ENCODE measurements at regions not wholly inside any gene's neighbourhood (a gene's known extent, or its start where the extent isn't known, plus 50 kb on each side); places are given as distances from the start of the nearest gene placed in this dataset.

DNA sequence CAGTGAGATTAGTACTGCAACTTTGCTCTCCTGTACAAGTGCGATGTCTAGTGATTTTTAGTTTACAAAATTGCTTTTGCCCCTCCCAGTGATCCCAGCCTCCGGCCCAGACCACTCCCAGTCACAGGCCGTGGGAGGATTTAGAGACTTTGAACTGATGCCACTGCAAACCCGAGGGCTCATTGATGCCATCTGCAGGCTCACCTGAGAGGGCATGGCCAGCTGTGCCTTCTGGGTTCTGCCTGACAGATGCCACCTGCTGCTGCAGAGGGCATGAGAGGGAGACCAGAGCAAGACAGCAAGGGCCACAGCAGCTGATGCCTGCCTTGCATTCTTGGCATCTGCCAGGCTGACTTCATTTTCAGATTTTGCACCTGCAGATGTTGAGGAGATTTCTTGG lies 593.8 kb downstream of the CDK5RAP2 start:
- Histone ChIP-seq H3K27me3 (ENCODE audit: control insufficient read depth, insufficient read depth, low read length) (no peaks in the 10 kb centered on the region), H3K36me3 (ENCODE audit: control insufficient read depth, insufficient read depth, low read length) (no peaks in the 10 kb centered on the region), H3K9ac (ENCODE audit: low read depth, low read length) (no peak overlapping the region), H3K4me3 (ENCODE audit: low read depth, low read length) (no peak overlapping the region), H3K9me3 (ENCODE audit: control insufficient read depth, insufficient read depth, low read length) (no peaks in the 10 kb centered on the region), H3K4me1 (ENCODE audit: control insufficient read depth, insufficient read depth, low read length) (no peaks in the 10 kb centered on the region)

DNA sequence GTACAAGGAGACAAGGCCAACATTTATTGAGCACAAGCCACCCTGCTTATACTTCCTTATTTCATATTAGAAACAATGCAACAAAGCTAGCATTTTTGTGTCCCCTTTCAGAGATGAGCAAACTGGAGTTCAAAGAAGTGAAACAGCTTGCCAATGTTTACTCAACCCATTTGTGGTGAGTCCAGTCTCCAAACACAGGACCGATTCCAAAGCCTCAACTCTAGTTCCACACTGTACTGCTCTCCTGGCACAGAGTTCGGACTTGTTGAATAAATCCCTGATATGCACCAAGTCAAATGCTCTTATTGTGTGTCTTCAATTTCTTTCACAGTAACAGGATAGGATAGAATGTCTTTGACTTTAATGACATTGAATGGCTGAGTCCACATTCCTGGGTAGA lies 604.8 kb upstream of the BRINP1 start:
- Histone ChIP-seq H3K4me3 (ENCODE audit: low read depth, low read length) (no peak overlapping the region), H3K9me3 (ENCODE audit: control insufficient read depth, insufficient read depth, low read length) (no peaks in the 10 kb centered on the region), H3K4me1 (ENCODE audit: control insufficient read depth, insufficient read depth, low read length) (no peaks in the 10 kb centered on the region), H3K36me3 (ENCODE audit: control insufficient read depth, insufficient read depth, low read length) (no peaks in the 10 kb centered on the region), H3K9ac (ENCODE audit: low read depth, low read length) (no peak overlapping the region), H3K27me3 (ENCODE audit: control insufficient read depth, insufficient read depth, low read length) (no peaks in the 10 kb centered on the region)

DNA sequence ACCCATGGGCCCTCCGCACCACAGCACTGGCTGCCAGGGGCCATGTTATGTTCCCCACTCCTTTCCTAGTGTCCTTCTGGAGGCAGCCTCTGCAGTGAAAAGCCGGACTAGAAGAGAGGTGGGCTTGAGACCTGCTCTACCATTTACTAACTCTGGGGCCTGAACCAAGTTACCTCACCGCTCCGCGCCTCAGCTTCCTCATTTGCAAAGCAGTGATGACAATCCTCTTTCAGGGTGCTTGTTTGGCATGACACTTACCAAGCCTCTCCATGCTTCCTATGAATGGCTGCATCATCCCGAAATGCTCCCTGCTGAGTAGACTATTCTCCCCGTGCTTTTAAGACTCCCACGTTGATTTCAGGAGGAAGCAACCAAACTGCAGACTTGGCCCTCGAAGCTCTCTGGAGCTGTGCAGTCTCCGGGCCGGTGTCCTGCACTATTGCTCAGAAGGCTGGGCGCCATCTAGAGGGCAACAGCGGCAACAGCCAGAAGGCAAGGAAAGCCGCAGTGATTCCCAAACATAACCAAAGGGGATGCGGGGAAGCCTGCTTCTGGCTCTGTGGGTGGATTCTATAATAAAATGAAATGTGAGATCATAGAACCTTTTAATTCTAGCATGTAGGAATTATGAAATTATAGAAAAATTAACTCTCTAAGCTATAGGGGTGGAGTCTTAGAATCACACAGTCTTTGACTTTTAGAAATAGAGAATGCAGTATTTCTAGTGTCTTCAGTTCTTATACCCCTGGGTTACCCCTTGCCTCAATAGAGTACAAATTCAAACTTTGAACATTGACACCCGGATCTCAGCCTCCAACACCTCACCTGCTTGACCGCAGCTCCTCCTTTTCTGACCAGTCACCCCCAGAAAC lies 599.8 kb upstream of the BRINP1 start:
- H3K4me1 ChIP-seq (ENCODE audit: control insufficient read depth, insufficient read depth, low read length), result peaks cover 4% of the 10 kb centered on the region
- no peak overlapping the region for H3K9ac ChIP-seq (ENCODE audit: low read depth, low read length)
- no peaks in the 10 kb centered on the region for H3K9me3 ChIP-seq (ENCODE audit: control insufficient read depth, insufficient read depth, low read length)
- no peak overlapping the region for H3K4me3 ChIP-seq (ENCODE audit: low read depth, low read length)
- H3K27me3 ChIP-seq (ENCODE audit: control insufficient read depth, insufficient read depth, low read length), result no peaks in the 10 kb centered on the region
- H3K36me3 ChIP-seq (ENCODE audit: control insufficient read depth, insufficient read depth, low read length), result no peaks in the 10 kb centered on the region

DNA sequence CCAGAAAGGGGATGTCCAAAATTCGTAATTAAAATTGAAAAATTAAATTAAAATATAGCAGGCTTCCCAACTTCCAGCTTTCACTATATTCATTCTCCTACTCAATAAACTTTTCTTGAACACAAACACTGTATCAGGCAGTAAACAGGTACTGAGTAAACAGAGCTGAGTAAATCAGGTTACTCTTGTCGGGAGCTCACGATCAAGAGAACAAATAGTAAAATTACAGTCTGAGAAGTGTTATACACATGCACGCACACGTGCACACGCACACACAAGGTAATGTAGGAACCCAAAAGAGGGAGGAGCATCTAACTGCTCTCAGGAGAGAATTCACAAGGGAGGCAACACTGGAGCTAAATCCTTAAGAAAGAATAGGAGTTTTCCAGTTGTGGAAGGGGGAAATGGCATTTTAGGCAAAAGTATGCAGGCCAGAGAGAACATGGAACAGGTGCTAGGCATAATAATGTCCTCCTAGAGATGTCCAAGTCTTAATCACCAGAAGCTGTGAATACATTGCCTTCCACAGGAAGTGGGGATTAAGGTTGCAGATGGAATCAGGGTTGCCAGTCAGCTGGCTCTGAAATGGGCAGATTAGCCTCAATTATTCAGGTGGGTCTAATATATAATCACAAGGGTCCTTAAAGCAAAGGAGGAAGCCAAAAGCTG lies 598.8 kb upstream of the BRINP1 start:
- Histone ChIP-seq H3K9ac (ENCODE audit: low read depth, low read length) (no peak overlapping the region), H3K4me3 (ENCODE audit: low read depth, low read length) (no peak overlapping the region), H3K36me3 (ENCODE audit: control insufficient read depth, insufficient read depth, low read length) (no peaks in the 10 kb centered on the region), H3K27me3 (ENCODE audit: control insufficient read depth, insufficient read depth, low read length) (no peaks in the 10 kb centered on the region), H3K4me1 (ENCODE audit: control insufficient read depth, insufficient read depth, low read length) (peaks cover 8% of the 10 kb centered on the region), H3K9me3 (ENCODE audit: control insufficient read depth, insufficient read depth, low read length) (no peaks in the 10 kb centered on the region)

DNA sequence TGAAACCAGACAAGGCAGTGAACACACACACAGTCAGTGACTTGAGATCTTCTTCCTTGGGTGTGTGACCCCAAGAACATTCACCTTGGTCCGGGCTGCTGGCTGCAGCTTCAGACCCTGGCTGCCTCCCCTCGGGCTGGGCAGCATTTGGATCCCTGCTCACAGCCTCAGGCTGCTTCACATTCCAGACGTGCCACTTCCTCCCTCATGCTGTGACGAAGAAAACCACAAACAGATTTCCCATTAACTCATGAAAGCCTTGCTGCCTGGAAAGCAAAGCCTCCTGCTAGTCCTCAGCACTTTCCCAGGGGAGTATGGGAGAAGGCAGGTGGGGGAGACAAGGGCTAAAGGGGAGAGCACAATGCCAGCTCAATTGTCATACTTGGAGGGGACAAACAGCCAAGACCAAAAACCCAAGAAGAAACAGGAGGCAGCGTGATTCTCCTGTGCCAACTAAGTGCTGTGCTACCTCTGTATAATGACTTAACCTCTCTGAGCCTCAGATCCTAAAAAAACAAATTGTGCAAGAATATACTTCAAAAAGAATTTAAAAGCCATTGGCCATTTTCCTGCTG lies 594.6 kb upstream of the BRINP1 start:
- no peak overlapping the region for H3K4me3 ChIP-seq (ENCODE audit: low read depth, low read length)
- H3K27me3 ChIP-seq (ENCODE audit: control insufficient read depth, insufficient read depth, low read length), result no peaks in the 10 kb centered on the region
- no peaks in the 10 kb centered on the region for H3K36me3 ChIP-seq (ENCODE audit: control insufficient read depth, insufficient read depth, low read length)
- no peak overlapping the region for H3K9ac ChIP-seq (ENCODE audit: low read depth, low read length)
- H3K9me3 ChIP-seq (ENCODE audit: control insufficient read depth, insufficient read depth, low read length), result no peaks in the 10 kb centered on the region
- H3K4me1 ChIP-seq (ENCODE audit: control insufficient read depth, insufficient read depth, low read length), result peaks cover 11% of the 10 kb centered on the region

DNA sequence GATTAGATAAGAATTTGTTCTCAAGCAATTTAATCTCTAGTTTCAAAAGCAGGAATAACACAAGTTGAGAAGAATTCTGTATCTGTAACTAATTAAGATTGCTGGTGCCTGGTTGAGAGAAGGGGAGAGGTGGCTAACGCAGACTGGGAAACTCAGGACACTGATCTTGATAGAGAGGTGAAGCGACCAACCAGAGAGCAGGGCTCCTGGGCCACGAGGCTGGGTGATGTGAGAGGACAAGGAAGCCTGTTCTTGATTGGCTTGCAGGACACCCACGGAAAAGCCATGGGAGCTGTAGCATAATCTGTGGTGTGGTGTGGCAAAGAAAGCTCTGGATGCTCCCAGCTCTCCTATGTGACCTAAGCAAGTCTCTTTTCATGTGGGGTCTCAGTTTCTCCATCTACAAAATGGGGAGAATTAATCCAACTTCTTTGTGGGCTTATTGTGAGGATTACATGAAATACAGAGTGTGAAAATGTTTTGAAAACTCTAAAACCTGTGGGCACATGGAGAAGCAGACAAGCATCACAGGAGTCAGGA lies 594.1 kb upstream of the BRINP1 start:
- Histone ChIP-seq H3K4me3 (ENCODE audit: low read depth, low read length) (no peak overlapping the region), H3K9ac (ENCODE audit: low read depth, low read length) (no peak overlapping the region), H3K9me3 (ENCODE audit: control insufficient read depth, insufficient read depth, low read length) (no peaks in the 10 kb centered on the region), H3K4me1 (ENCODE audit: control insufficient read depth, insufficient read depth, low read length) (peaks cover 10% of the 10 kb centered on the region), H3K27me3 (ENCODE audit: control insufficient read depth, insufficient read depth, low read length) (no peaks in the 10 kb centered on the region), H3K36me3 (ENCODE audit: control insufficient read depth, insufficient read depth, low read length) (no peaks in the 10 kb centered on the region)

DNA sequence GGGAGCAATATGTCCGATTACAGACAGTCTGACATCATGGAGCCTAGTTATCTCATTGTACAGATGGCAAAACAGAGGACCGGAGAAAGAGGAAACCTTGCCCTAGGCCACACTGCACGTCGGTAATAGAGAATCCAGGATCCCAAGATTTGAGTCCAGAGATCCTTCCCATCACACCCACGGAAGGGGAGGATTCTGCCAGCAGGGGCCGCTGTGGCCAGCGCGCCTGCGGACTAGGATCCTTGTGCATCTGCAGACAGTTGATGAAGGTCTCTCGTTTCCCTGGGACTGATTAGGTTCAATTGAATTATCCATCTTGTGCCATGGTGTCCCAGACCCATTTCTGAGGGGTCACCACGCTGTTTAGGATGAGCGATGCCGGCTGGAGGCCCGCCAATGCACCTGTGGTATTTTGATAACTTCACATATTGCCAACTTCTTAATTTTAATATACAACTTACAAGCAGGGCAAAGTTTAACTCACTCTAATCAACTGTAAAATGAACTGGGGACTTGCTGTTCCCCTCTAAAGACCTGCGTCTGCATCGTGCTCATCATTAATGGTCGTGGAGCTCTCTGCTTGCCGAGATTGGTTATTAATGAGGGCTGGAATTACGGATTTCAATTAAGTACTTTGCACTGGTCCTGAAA lies 592.7 kb upstream of the BRINP1 start:
- Histone ChIP-seq H3K9me3 (ENCODE audit: control insufficient read depth, insufficient read depth, low read length) (no peaks in the 10 kb centered on the region), H3K9ac (ENCODE audit: low read depth, low read length) (no peak overlapping the region), H3K36me3 (ENCODE audit: control insufficient read depth, insufficient read depth, low read length) (no peaks in the 10 kb centered on the region), H3K4me1 (ENCODE audit: control insufficient read depth, insufficient read depth, low read length) (peaks cover 7% of the 10 kb centered on the region), H3K4me3 (ENCODE audit: low read depth, low read length) (no peak overlapping the region), H3K27me3 (ENCODE audit: control insufficient read depth, insufficient read depth, low read length) (no peaks in the 10 kb centered on the region)

DNA sequence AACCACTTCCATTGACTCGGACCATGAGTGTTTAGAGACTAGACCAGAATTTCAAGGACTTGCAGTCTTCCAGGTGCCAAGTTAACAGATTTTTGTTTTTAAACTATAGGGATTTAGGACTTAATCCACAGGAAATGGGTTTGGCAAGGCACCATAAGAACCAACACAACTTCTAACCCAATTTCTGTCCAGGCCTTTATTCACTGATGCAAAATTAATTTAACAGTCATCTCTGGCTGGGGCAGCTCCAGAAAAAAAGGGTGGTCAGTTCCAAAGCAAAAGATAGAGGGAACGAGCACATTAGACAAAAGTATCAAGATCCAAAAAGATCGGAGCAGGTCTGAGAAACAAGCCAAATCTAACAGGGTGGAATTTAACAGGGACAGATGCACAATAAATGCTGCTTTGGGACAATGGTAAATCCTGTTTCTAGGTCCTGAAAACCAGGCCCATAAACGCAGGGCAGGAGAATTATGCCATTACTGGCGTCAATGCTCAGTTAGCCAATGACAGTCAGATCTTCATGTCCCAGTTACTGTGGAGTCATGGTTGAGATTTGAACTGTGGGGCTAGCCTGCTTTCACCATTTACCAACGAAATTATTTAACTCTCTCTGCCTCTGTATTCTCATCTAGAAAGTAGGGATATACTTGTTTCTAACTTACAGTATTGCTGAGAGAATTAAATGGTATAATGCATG lies 590.8 kb upstream of the BRINP1 start:
- Histone ChIP-seq H3K36me3 (ENCODE audit: control insufficient read depth, insufficient read depth, low read length) (no peaks in the 10 kb centered on the region), H3K9me3 (ENCODE audit: control insufficient read depth, insufficient read depth, low read length) (no peaks in the 10 kb centered on the region), H3K4me3 (ENCODE audit: low read depth, low read length) (no peak overlapping the region), H3K4me1 (ENCODE audit: control insufficient read depth, insufficient read depth, low read length) (peaks cover 7% of the 10 kb centered on the region), H3K9ac (ENCODE audit: low read depth, low read length) (no peak overlapping the region), H3K27me3 (ENCODE audit: control insufficient read depth, insufficient read depth, low read length) (no peaks in the 10 kb centered on the region)

DNA sequence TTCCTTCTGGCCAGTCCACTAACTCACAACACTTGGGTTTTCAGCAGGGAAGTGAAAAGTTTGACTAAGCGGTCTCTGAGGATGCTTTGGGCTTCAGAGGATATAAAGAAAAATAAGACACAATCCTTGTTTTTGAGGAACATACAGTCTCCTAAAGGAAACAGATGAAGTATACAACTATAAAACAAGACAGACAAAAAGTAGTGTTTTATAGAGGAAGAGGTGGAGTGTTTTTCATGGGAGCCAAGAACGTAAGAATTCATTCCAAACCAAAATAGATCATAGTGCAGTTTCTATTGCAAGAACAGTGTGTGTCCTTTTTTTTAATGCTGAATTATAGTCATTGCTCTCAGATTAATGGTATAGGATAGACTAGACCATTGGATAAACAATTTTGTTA lies 586.9 kb upstream of the BRINP1 start:
- Histone ChIP-seq H3K4me3 (ENCODE audit: low read depth, low read length) (no peak overlapping the region), H3K36me3 (ENCODE audit: control insufficient read depth, insufficient read depth, low read length) (no peaks in the 10 kb centered on the region), H3K9me3 (ENCODE audit: control insufficient read depth, insufficient read depth, low read length) (no peaks in the 10 kb centered on the region), H3K9ac (ENCODE audit: low read depth, low read length) (no peak overlapping the region), H3K4me1 (ENCODE audit: control insufficient read depth, insufficient read depth, low read length) (no peaks in the 10 kb centered on the region), H3K27me3 (ENCODE audit: control insufficient read depth, insufficient read depth, low read length) (no peaks in the 10 kb centered on the region)

DNA sequence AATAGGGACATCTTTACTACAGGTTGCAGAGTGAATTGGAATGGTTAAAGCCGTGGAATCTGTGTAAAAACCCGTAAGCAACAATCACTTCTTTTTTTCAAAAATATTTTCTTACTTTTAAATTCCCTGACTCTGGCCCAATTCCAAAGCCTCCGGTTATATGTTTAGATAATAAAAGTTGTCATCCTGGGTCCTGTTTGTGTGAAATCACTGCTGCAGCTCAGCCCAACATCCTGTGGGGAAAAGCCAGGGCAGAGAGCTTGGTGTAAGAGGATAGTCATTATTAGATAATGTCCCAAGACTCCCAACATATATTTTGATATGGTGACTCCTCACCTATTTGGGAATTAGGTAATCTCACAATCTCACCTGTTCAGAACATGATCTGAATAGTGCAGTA lies 586.0 kb upstream of the BRINP1 start:
- Histone ChIP-seq H3K4me1 (ENCODE audit: control insufficient read depth, insufficient read depth, low read length) (no peaks in the 10 kb centered on the region), H3K27me3 (ENCODE audit: control insufficient read depth, insufficient read depth, low read length) (no peaks in the 10 kb centered on the region), H3K9me3 (ENCODE audit: control insufficient read depth, insufficient read depth, low read length) (no peaks in the 10 kb centered on the region), H3K36me3 (ENCODE audit: control insufficient read depth, insufficient read depth, low read length) (no peaks in the 10 kb centered on the region), H3K4me3 (ENCODE audit: low read depth, low read length) (no peak overlapping the region), H3K9ac (ENCODE audit: low read depth, low read length) (no peak overlapping the region)

DNA sequence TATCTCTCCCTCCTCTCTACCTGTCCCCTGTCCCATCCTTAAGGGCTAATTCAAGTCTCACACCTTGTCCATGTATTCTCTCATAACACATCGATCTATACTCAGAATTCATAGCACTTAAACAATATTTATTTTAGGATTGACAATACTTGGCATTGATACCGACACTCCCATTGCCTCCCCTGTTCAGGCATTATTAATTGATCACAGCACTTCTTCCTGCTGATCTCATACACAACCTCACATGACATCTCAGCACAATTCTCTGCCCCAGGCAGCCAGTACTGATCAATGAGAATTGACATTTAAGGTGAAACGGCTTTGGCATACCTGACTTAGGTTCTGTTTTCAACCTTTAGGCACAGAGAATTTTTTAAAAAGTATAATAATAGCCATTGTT lies 582.4 kb upstream of the BRINP1 start:
- Histone ChIP-seq H3K36me3 (ENCODE audit: control insufficient read depth, insufficient read depth, low read length) (no peaks in the 10 kb centered on the region), H3K9me3 (ENCODE audit: control insufficient read depth, insufficient read depth, low read length) (no peaks in the 10 kb centered on the region), H3K4me1 (ENCODE audit: control insufficient read depth, insufficient read depth, low read length) (no peaks in the 10 kb centered on the region), H3K27me3 (ENCODE audit: control insufficient read depth, insufficient read depth, low read length) (no peaks in the 10 kb centered on the region), H3K9ac (ENCODE audit: low read depth, low read length) (no peak overlapping the region), H3K4me3 (ENCODE audit: low read depth, low read length) (no peak overlapping the region)
